CD14-positive monocyte (primary cell): ENCODE measurements at regions not wholly inside any gene's neighbourhood (a gene's known extent, or its start where the extent isn't known, plus 50 kb on each side); places are given as distances from the start of the nearest gene placed in this dataset.

Experiments
- DNase-seq, 3 donors: peaks; one replicate each; pipeline ENCODE4 v3.0.0-alpha.2; 2011 to 2022
- H2AFZ ChIP-seq: 2 replicates; pipeline ENCODE4 v1.6.0; 2012; ENCODE audit warnings: mild to moderate bottlenecking, low read depth, low read length, inconsistent platforms; ENCODE audit not compliant: insufficient read depth, poor library complexity, severe bottlenecking
- H3K27ac ChIP-seq, 2 donors: 1 replicate in 1 of 2; 2 replicates in 1 of 2; pipeline ENCODE4 v1.5.1; 2012 to 2013; ENCODE audit warnings: low read length in 2 of 2, control low read depth in 1 of 2, inconsistent platforms in 1 of 2, low read depth in 1 of 2, mild to moderate bottlenecking in 1 of 2
- H3K27me3 ChIP-seq, 2 donors: one replicate each; pipeline versions ENCODE4 v1.6.0 to v1.6.1; 2011 to 2013; ENCODE audit warnings: low read length in 2 of 2; ENCODE audit not compliant: control insufficient read depth in 2 of 2, insufficient read depth in 2 of 2
- H3K36me3 ChIP-seq, 2 donors: replicated peaks in 1 of 2; 1 replicate in 1 of 2; 2 replicates in 1 of 2; pipeline versions ENCODE4 v1.5.1 to v1.6.1; 2012 to 2013; ENCODE audit warnings: low read length in 2 of 2, control low read depth in 1 of 2, inconsistent platforms in 1 of 2, mild to moderate bottlenecking in 1 of 2; ENCODE audit not compliant: insufficient read depth in 2 of 2, control insufficient read depth in 1 of 2
- H3K4me1 ChIP-seq, 2 donors: 1 replicate in 1 of 2; 2 replicates in 1 of 2; pipeline versions ENCODE4 v1.5.1 to v1.6.1; 2012 to 2013; ENCODE audit warnings: low read length in 2 of 2, control low read depth in 1 of 2, inconsistent platforms in 1 of 2, mild to moderate bottlenecking in 1 of 2, moderate library complexity in 1 of 2; ENCODE audit not compliant: insufficient read depth in 2 of 2, control insufficient read depth in 1 of 2
- H3K4me2 ChIP-seq: replicated peaks from 2 replicates; pipeline ENCODE3; 2012; ENCODE audit warnings: low read length, moderate library complexity, mild to moderate bottlenecking; ENCODE audit not compliant: poor library complexity, severe bottlenecking; ENCODE audit errors: extremely low read depth
- H3K4me3 ChIP-seq, 3 experiments: fragments of 200-600 bp in 1 of 3; sonication (generic) in 1 of 3; replicated peaks in 1 of 3; 1 replicate in 2 of 3; 2 replicates in 1 of 3; pipeline ENCODE4 v1.5.1; 2011 to 2013; ENCODE audit warnings: low read length in 3 of 3, mild to moderate bottlenecking in 3 of 3, control low read depth in 2 of 3, low read depth in 2 of 3, inconsistent platforms in 1 of 3, moderate library complexity in 1 of 3
- H3K79me2 ChIP-seq: 2 replicates; pipeline ENCODE4 v1.6.0; 2012; ENCODE audit warnings: mild to moderate bottlenecking, control low read depth, inconsistent platforms, low read length, moderate library complexity; ENCODE audit not compliant: insufficient read depth
- H3K9ac ChIP-seq: 2 replicates; pipeline ENCODE4 v1.6.0; 2017; ENCODE audit warnings: low read length, mild to moderate bottlenecking; ENCODE audit not compliant: insufficient read depth, poor library complexity, severe bottlenecking
- H3K9me3 ChIP-seq, 2 donors: replicated peaks in 1 of 2; 1 replicate in 1 of 2; 2 replicates in 1 of 2; pipeline versions ENCODE4 v1.5.1 to v1.6.1; 2012 to 2013; ENCODE audit warnings: low read length in 2 of 2, control low read depth in 1 of 2; ENCODE audit not compliant: control insufficient read depth in 1 of 2, insufficient read depth in 1 of 2
- H4K20me1 ChIP-seq: 2 replicates; pipeline ENCODE4 v1.6.0; 2012; ENCODE audit warnings: mild to moderate bottlenecking, low read length, control low read depth, moderate library complexity; ENCODE audit not compliant: insufficient read depth
- H3K27ac Mint-ChIP-seq, 7 donors: one replicate each; pipeline ENCODE4 v1.8.0; 2020; ENCODE audit warnings: mild to moderate bottlenecking in 7 of 7, mixed read lengths in 7 of 7, moderate library complexity in 6 of 7, inconsistent platforms in 2 of 7
- H3K27me3 Mint-ChIP-seq, 3 donors: one replicate each; pipeline ENCODE4 v1.8.0; 2021 to 2022; ENCODE audit warnings: low read depth in 3 of 3, mild to moderate bottlenecking in 3 of 3, mixed read lengths in 3 of 3, moderate library complexity in 3 of 3, inconsistent platforms in 1 of 3
- H3K36me3 Mint-ChIP-seq, 2 donors: one replicate each; pipeline ENCODE4 v1.8.0; 2020; ENCODE audit warnings: mixed read lengths in 2 of 2, inconsistent platforms in 1 of 2, mild to moderate bottlenecking in 1 of 2
- H3K4me1 Mint-ChIP-seq: one replicate; pipeline ENCODE4 v1.8.0; 2020; ENCODE audit warnings: mild to moderate bottlenecking, mixed read lengths
- H3K4me3 Mint-ChIP-seq, 2 donors: one replicate each; pipeline ENCODE4 v1.8.0; 2020; ENCODE audit warnings: mild to moderate bottlenecking in 2 of 2, mixed read lengths in 2 of 2, moderate library complexity in 1 of 2
- H3K9me3 Mint-ChIP-seq, 7 donors: one replicate each; pipeline ENCODE4 v1.8.0; 2020 to 2022; ENCODE audit warnings: mixed read lengths in 7 of 7, mild to moderate bottlenecking in 6 of 7, moderate library complexity in 6 of 7, inconsistent platforms in 2 of 7
- CTCF ChIP-seq: fragments of 200-600 bp; IDR thresholded peaks from one replicate; pipeline ENCODE4 v1.8.0; 2022; ENCODE audit warnings: antibody characterized with exemption, mild to moderate bottlenecking
- WGBS: methylation state at CpG from one replicate; pipeline ENCODE4 v1.1.5; 2013; ENCODE audit warnings: missing lambda C conversion rate; ENCODE audit not compliant: insufficient coverage; 5-methylcytosine and 5-hydroxymethylcytosine counted together
- intact Hi-C, 2 donors: fragments of 100-400 bp; cut with micrococcal nuclease; formaldehyde crosslinking; loops; one replicate each; pipeline versions ENCODE4 v1.15.0 to v1.15.1; 2023

- peaks cover 0 to 4% (median 0%) of the 10 kb centered on the region in 3 donors for H3K27me3 Mint-ChIP-seq
- no peak overlapping the region for H3K4me2 ChIP-seq
These were observed 196.3 kb upstream of the CTNND2 start for GRCh38 chr5:12100542-12100941.

GRCh38 chr5:12099296-12099695, 195.1 kb upstream of the CTNND2 start:
- Mint-ChIP-seq H3K27ac (peak overlapping the region in 1 of 7 donors; percentile 0), H3K4me1 (no peaks in the 10 kb centered on the region), H3K4me3 (no peak overlapping the region), H3K9me3 (peaks cover 0 to 15% (median 5%) of the 10 kb centered on the region in 7 donors), H3K27me3 (peaks cover 0 to 4% (median 0%) of the 10 kb centered on the region in 3 donors), H3K36me3 (no peaks in the 10 kb centered on the region)
- Histone ChIP-seq H3K4me3 (no peak overlapping the region), H3K36me3 (no peaks in the 10 kb centered on the region), H4K20me1 (no peaks in the 10 kb centered on the region), H3K4me1 (no peaks in the 10 kb centered on the region), H3K79me2 (no peaks in the 10 kb centered on the region), H3K9ac (no peak overlapping the region), H3K27ac (no peak overlapping the region), H3K4me2 (no peak overlapping the region), H3K27me3 (no peaks in the 10 kb centered on the region), H3K9me3 (peaks cover 4 to 10% of the 10 kb centered on the region in 2 donors), H2AFZ (no peak overlapping the region)
- intact Hi-C loops: no loop called here
- 57% methylated on average over 2 of the region's 4 CpGs for WGBS
- no peak for TF ChIP-seq CTCF
- no peak for DNase-seq

More at GRCh38 chr5:12100542-12100941, 196.3 kb upstream of the CTNND2 start:
- no peak overlapping the region for H3K27ac Mint-ChIP-seq
- no peak for TF ChIP-seq CTCF
- no peak overlapping the region for H3K9ac ChIP-seq
- no peaks in the 10 kb centered on the region for H3K36me3 Mint-ChIP-seq
- no peaks in the 10 kb centered on the region for H3K4me1 Mint-ChIP-seq
- H3K4me3 Mint-ChIP-seq: no peak overlapping the region
- peaks cover 0 to 15% (median 5%) of the 10 kb centered on the region in 7 donors for H3K9me3 Mint-ChIP-seq
- H3K27ac ChIP-seq: no peak overlapping the region
- no peaks in the 10 kb centered on the region for H3K4me1 ChIP-seq
- no peak for DNase-seq
- no peaks in the 10 kb centered on the region for H3K27me3 ChIP-seq
- H3K9me3 ChIP-seq: peaks cover 4 to 7% of the 10 kb centered on the region in 2 donors
- H2AFZ ChIP-seq: no peak overlapping the region
- H3K36me3 ChIP-seq: no peaks in the 10 kb centered on the region
- intact Hi-C loops: no loop called here
- H4K20me1 ChIP-seq: no peaks in the 10 kb centered on the region
- no peak overlapping the region for H3K4me3 ChIP-seq
- H3K79me2 ChIP-seq: no peaks in the 10 kb centered on the region
